OCI-LY7 (cell line): ENCODE measurements at regions not wholly inside any gene's neighbourhood (a gene's known extent, or its start where the extent isn't known, plus 50 kb on each side); places are given as distances from the start of the nearest gene placed in this dataset.

ENCODE experiments used
- BruUV-seq: library from RNA; stranded (reverse); fragments of 400-500 nt; replicated peaks from 2 replicates; lab custom pipeline; 2021; lab: Mats Ljungman, UMichigan
- CTCF ChIA-PET: fragments of 300-600 bp; sonication (Branson Sonifier 250); formaldehyde crosslinking; loops from one replicate; lab custom pipeline; 2022; ENCODE audit warnings: antibody characterized with exemption; ENCODE audit not compliant: unreplicated experiment; lab: Charles Lee
- POLR2A ChIA-PET: fragments of 300-600 bp; sonication (Branson Sonifier 250); formaldehyde crosslinking; loops from one replicate; lab custom pipeline; 2022; ENCODE audit warnings: antibody characterized with exemption; lab: Charles Lee
- DNase-seq: peaks from one replicate; pipeline ENCODE4 v3.0.0-alpha.2; 2015; ENCODE audit warnings: low spot score
- H2AFZ ChIP-seq: fragments of 200-600 bp; sonication (generic), shearing (Covaris generic); 2 replicates; pipeline ENCODE4 v1.6.1; 2014; ENCODE audit warnings: mild to moderate bottlenecking, antibody characterized with exemption, low read length, moderate library complexity
- H3K27ac ChIP-seq: fragments of 200-600 bp; sonication (generic); 2 replicates; pipeline ENCODE4 v1.5.1; 2014; ENCODE audit warnings: mixed run types, low read depth, mild to moderate bottlenecking, moderate library complexity, low read length, inconsistent platforms; ENCODE audit not compliant: poor library complexity, severe bottlenecking
- H3K36me3 ChIP-seq: fragments of 200-600 bp; sonication (generic); 2 replicates; pipeline ENCODE4 v1.6.1; 2014; ENCODE audit warnings: mild to moderate bottlenecking, antibody characterized with exemption, low read length, moderate library complexity, mixed read lengths; ENCODE audit not compliant: insufficient read depth
- H3K4me1 ChIP-seq: fragments of 200-600 bp; sonication (generic); 2 replicates; pipeline ENCODE4 v1.5.1; 2014; ENCODE audit warnings: mild to moderate bottlenecking, low read length; ENCODE audit not compliant: insufficient read depth, poor library complexity, severe bottlenecking
- H3K4me2 ChIP-seq: fragments of 200-600 bp; sonication (generic); 2 replicates; pipeline ENCODE4 v1.6.1; 2014; ENCODE audit warnings: mild to moderate bottlenecking, low read length
- H3K4me3 ChIP-seq: fragments of 200-600 bp; sonication (generic); 2 replicates; pipeline ENCODE4 v1.5.1; 2014; ENCODE audit warnings: mild to moderate bottlenecking, low read depth, low read length; ENCODE audit not compliant: poor library complexity, severe bottlenecking
- H3K79me2 ChIP-seq: fragments of 200-600 bp; sonication (generic); 2 replicates; pipeline ENCODE4 v1.6.1; 2016; ENCODE audit warnings: low read depth, mild to moderate bottlenecking, low read length, moderate library complexity, mixed read lengths; ENCODE audit not compliant: insufficient read depth
- H3K9me2 ChIP-seq: fragments of 200-600 bp; sonication (generic); 2 replicates; pipeline ENCODE4 v1.6.1; 2016; ENCODE audit warnings: mild to moderate bottlenecking, low read length, mixed read lengths; ENCODE audit not compliant: insufficient read depth
- H3K9me3 ChIP-seq: fragments of 200-600 bp; sonication (generic); 2 replicates; pipeline ENCODE4 v1.6.1; 2014; ENCODE audit warnings: mild to moderate bottlenecking, mixed run types, low read length, mixed read lengths
- H4K20me1 ChIP-seq: fragments of 200-600 bp; sonication (generic); 2 replicates; pipeline ENCODE4 v1.6.1; 2014; ENCODE audit warnings: mild to moderate bottlenecking, antibody characterized with exemption, low read length, moderate library complexity, mixed read lengths; ENCODE audit not compliant: insufficient read depth
- EZH2phosphoT487 ChIP-seq: fragments of 200-600 bp; sonication (generic); IDR thresholded peaks from 2 replicates; pipeline ENCODE4 v1.6.1; 2018; ENCODE audit warnings: low read depth, borderline replicate concordance, mild to moderate bottlenecking, mixed run types, antibody characterized with exemption, low read length, moderate library complexity, mixed read lengths
- intact Hi-C: fragments of 100-400 bp; cut with micrococcal nuclease; formaldehyde crosslinking; loops from one replicate; pipeline ENCODE4 v1.10.0; 2022; ENCODE audit not compliant: unreplicated experiment
- TF ChIP-seq, protein P1 (sequence below): fragments of 200-600 bp; sonication (generic); conservative IDR thresholded peaks from 2 replicates; pipeline ENCODE4 v1.5.1; 2014; ENCODE audit warnings: mild to moderate bottlenecking, antibody characterized with exemption, low read length, moderate library complexity, mixed read lengths

DNA sequence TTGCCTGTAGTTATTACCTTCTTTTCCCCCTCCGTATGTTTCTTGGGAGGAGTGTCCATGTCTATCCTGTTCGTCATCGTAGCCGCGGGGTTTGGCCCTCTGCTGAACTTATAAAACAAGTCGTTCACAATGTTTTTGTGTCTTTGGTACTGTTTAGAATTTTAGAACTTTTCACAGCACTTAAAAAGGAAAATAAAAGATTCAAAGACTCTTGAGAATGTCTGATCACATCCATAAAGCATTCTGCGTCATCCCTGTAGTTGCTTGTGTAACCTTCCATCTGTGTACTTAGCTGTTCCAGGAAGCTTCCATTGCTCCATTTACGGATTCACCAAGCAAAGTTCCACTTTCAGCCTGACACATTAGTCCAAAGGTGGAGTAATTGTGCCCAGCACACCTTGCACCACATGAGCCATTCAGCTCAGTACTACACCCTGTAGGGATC lies 677.1 kb upstream of the NR2F2 start:
- H3K4me3 ChIP-seq = no peak overlapping the region
- no peak overlapping the region for H3K4me2 ChIP-seq
- H3K79me2 ChIP-seq = no peaks in the 10 kb centered on the region
- POLR2A ChIA-PET = no interaction called here
- no peaks in the 10 kb centered on the region for H3K9me2 ChIP-seq
- H3K9me3 ChIP-seq = no peaks in the 10 kb centered on the region
- no peaks in the 10 kb centered on the region for H3K36me3 ChIP-seq
- intact Hi-C loops = no loop called here
- CTCF ChIA-PET = no interaction called here
- H4K20me1 ChIP-seq = no peaks in the 10 kb centered on the region
- no peaks in the 10 kb centered on the region for H3K4me1 ChIP-seq
- no peak overlapping the region for H2AFZ ChIP-seq
- H3K27ac ChIP-seq = no peak overlapping the region
- no TSS peak for BruUV-seq
- no peak for DNase-seq
- no peak for TF ChIP-seq EZH2phosphoT487
- TF ChIP-seq, protein P1, sequence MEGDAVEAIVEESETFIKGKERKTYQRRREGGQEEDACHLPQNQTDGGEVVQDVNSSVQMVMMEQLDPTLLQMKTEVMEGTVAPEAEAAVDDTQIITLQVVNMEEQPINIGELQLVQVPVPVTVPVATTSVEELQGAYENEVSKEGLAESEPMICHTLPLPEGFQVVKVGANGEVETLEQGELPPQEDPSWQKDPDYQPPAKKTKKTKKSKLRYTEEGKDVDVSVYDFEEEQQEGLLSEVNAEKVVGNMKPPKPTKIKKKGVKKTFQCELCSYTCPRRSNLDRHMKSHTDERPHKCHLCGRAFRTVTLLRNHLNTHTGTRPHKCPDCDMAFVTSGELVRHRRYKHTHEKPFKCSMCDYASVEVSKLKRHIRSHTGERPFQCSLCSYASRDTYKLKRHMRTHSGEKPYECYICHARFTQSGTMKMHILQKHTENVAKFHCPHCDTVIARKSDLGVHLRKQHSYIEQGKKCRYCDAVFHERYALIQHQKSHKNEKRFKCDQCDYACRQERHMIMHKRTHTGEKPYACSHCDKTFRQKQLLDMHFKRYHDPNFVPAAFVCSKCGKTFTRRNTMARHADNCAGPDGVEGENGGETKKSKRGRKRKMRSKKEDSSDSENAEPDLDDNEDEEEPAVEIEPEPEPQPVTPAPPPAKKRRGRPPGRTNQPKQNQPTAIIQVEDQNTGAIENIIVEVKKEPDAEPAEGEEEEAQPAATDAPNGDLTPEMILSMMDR = no peak

DNA sequence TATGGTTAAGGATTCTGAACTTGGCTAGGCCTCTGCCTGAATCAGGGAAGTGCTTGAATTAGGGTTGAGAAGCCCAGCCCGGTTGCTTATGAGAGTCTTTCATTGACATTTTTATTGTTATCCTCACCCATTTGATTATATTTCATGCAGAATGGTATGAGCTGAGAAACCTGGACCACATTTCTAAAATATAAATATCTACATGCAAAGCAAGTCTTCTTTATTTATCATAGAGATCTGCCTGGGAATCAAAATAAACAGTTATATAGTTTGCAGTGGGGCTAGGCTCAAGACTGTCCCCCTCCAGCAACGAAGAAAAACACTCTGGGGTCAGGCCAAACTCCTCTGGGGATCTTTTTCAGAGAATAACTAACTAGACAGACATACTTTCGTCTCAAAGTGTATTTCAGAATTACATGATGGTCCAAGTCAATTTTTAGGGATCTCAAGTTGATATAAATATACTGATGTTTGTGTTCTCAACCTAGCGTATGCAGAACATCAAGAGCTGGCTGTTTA lies 675.4 kb upstream of the NR2F2 start:
- no peak overlapping the region for H3K27ac ChIP-seq
- H4K20me1 ChIP-seq = no peaks in the 10 kb centered on the region
- no peaks in the 10 kb centered on the region for H3K9me3 ChIP-seq
- H3K36me3 ChIP-seq = no peaks in the 10 kb centered on the region
- no peak for DNase-seq
- intact Hi-C loops = no loop called here
- no peaks in the 10 kb centered on the region for H3K79me2 ChIP-seq
- ChIA-PET POLR2A (no interaction called here), CTCF (no interaction called here)
- no peaks in the 10 kb centered on the region for H3K4me1 ChIP-seq
- no peak overlapping the region for H3K4me2 ChIP-seq
- TF ChIP-seq, protein P1 = no peak
- H3K9me2 ChIP-seq = no peaks in the 10 kb centered on the region
- H3K4me3 ChIP-seq = no peak overlapping the region
- H2AFZ ChIP-seq = no peak overlapping the region
- BruUV-seq = no TSS peak

DNA sequence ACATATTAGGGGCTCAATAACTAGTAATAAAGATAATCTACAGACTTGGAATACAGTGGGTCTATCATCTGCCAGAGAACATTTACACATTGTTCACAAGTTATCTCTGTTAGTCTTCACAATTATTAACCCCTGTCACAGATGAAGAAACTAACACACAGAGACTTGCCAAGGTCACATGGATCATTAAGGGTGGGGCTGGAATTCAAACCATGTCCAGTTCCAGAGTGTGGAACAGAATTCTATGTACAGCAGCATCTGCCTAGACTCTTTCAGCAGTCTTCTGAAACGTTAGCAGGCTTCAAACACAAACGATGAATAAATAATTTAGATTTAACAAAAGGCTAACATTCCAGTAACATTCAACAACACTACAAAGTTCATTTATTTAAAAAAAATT lies 673.9 kb upstream of the NR2F2 start:
- TF ChIP-seq, protein P1 = no peak
- TF ChIP-seq EZH2phosphoT487 = no peak
- H3K9me3 ChIP-seq = no peaks in the 10 kb centered on the region
- H3K4me2 ChIP-seq = no peak overlapping the region
- no peak overlapping the region for H2AFZ ChIP-seq
- H4K20me1 ChIP-seq = no peaks in the 10 kb centered on the region
- H3K4me3 ChIP-seq = no peak overlapping the region
- H3K27ac ChIP-seq = no peak overlapping the region
- H3K9me2 ChIP-seq = no peaks in the 10 kb centered on the region
- no peaks in the 10 kb centered on the region for H3K79me2 ChIP-seq
- no peaks in the 10 kb centered on the region for H3K36me3 ChIP-seq
- ChIA-PET POLR2A (no interaction called here), CTCF (no interaction called here)
- intact Hi-C loops = no loop called here
- H3K4me1 ChIP-seq = no peaks in the 10 kb centered on the region
- no TSS peak for BruUV-seq
- DNase-seq = no peak
